Posterior cingulate gyrus (tissue), 11 donors: ENCODE measurements at regions not wholly inside any gene's neighbourhood (a gene's known extent, or its start where the extent isn't known, plus 50 kb on each side); places are given as distances from the start of the nearest gene placed in this dataset.
A peak's percentile ranks its signal among the peaks of the same experiment; 100 is the strongest.

Experiments
- DNase-seq, 10 donors: peaks; one replicate each; pipeline versions ENCODE4 v3.0.0 to v3.0.0-alpha.2; 2020 to 2021; ENCODE audit warnings: mixed read lengths in 3 of 10
- intact Hi-C: fragments of 100-400 bp; cut with DNase I; formaldehyde crosslinking; loops from one replicate; pipeline ENCODE4 v1.15.1; 2023

- no peak for DNase-seq
Measured at GRCh38 chr5:10856071-10856470, 95.0 kb upstream of the DAP start.

GRCh38 chr5:10854506-10855277 lies 93.7 kb upstream of the DAP start:
- intact Hi-C loops: loop anchor here (10.0 kb wide), 1 partner anchor 150 kb away; no protein-coding TSS in a partner anchor
- no peak for DNase-seq

More at GRCh38 chr5:10856071-10856470, 95.0 kb upstream of the DAP start:
- intact Hi-C loops: loop anchor here (2.0 to 10.0 kb wide), 2 partner anchors 151 to 191 kb away; no protein-coding TSS in a partner anchor

- intact Hi-C loops: loop anchor here (10.0 kb wide), 1 partner anchor 148 kb away; no protein-coding TSS in a partner anchor
Measured at GRCh38 chr5:10853154-10853553, 92.1 kb upstream of the DAP start.

GRCh38 chr5:10849278-10849677 lies 88.2 kb upstream of the DAP start:
- no peak for DNase-seq
- intact Hi-C loops: no loop called here

More at GRCh38 chr5:10853154-10853553, 92.1 kb upstream of the DAP start:
- DNase-seq: no peak

- intact Hi-C loops: no loop called here
Measured at GRCh38 chr5:10844016-10844415, 83.0 kb upstream of the DAP start.

GRCh38 chr5:10842823-10843222 lies 81.8 kb upstream of the DAP start:
- intact Hi-C loops: no loop called here

More at GRCh38 chr5:10844016-10844415, 83.0 kb upstream of the DAP start:
- DNase-seq: no peak

GRCh38 chr5:10839916-10840599 lies 79.0 kb upstream of the DAP start:
- peak in 1 of 10 donors; percentile 40 for DNase-seq
- intact Hi-C loops: no loop called here

More at GRCh38 chr5:10842823-10843222, 81.8 kb upstream of the DAP start:
- DNase-seq: no peak

GRCh38 chr5:10839118-10839517 lies 78.1 kb upstream of the DAP start:
- DNase-seq: no peak
- intact Hi-C loops: no loop called here

GRCh38 chr5:10838038-10838437 lies 77.0 kb upstream of the DAP start:
- intact Hi-C loops: no loop called here
- DNase-seq: no peak

- no peak for DNase-seq
- intact Hi-C loops: no loop called here
Measured at GRCh38 chr5:10836986-10837385, 76.0 kb upstream of the DAP start.

GRCh38 chr5:10834695-10835094 lies 73.7 kb upstream of the DAP start:
- DNase-seq: no peak
- intact Hi-C loops: no loop called here

GRCh38 chr5:10832987-10833386 lies 72.0 kb upstream of the DAP start:
- intact Hi-C loops: no loop called here
- no peak for DNase-seq

- intact Hi-C loops: no loop called here
Measured at GRCh38 chr5:10832421-10832820, 71.4 kb upstream of the DAP start.

GRCh38 chr5:10831419-10831818 lies 70.4 kb upstream of the DAP start:
- intact Hi-C loops: no loop called here
- DNase-seq: no peak

More at GRCh38 chr5:10832421-10832820, 71.4 kb upstream of the DAP start:
- no peak for DNase-seq

- intact Hi-C loops: no loop called here
- no peak for DNase-seq
Measured at GRCh38 chr5:10828241-10828640, 67.2 kb upstream of the DAP start.

- no peak for DNase-seq
- intact Hi-C loops: no loop called here
Measured at GRCh38 chr5:10827571-10827970, 66.5 kb upstream of the DAP start.

- DNase-seq: no peak
- intact Hi-C loops: no loop called here
Measured at GRCh38 chr5:10826971-10827370, 65.9 kb upstream of the DAP start.

GRCh38 chr5:10825897-10826644 lies 65.0 kb upstream of the DAP start:
- intact Hi-C loops: no loop called here
- no peak for DNase-seq

- intact Hi-C loops: no loop called here
- DNase-seq: no peak
Measured at GRCh38 chr5:10812218-10812617, 51.2 kb upstream of the DAP start.
